GM12892 (cell line): ENCODE measurements at regions not wholly inside any gene's neighbourhood (a gene's known extent, or its start where the extent isn't known, plus 50 kb on each side); places are given as distances from the start of the nearest gene placed in this dataset.

ENCODE experiments used
- POLR2A ChIP-seq: IDR thresholded peaks from 2 replicates; pipeline ENCODE4 v1.6.1; 2011; ENCODE audit warnings: low read depth, low read length, control low read depth
- POLR2AphosphoS5 ChIP-seq: IDR thresholded peaks from 2 replicates; pipeline ENCODE4 v1.6.1; 2011; ENCODE audit warnings: low read depth, low read length, control low read depth

- no peak for TF ChIP-seq POLR2AphosphoS5
- TF ChIP-seq POLR2A, result no peak
Observed at GRCh38 chr1:224526771-224527170, 89.3 kb upstream of the CNIH3 start.
